GM12878 (cell line): ENCODE measurements at regions not wholly inside any gene's neighbourhood (a gene's known extent, or its start where the extent isn't known, plus 50 kb on each side); places are given as distances from the start of the nearest gene placed in this dataset.

Experiments
- ATAC-seq: fragments of 200-7000 bp; cut with Tn5 transposase; 3 replicates; pipeline ENCODE4 v1.9.1; 2020; ENCODE audit warnings: mild to moderate bottlenecking, moderate library complexity
- BruUV-seq: library from RNA; stranded (reverse); fragments of 400-500 nt; replicated peaks from 2 replicates; lab custom pipeline; 2021; lab: Mats Ljungman, UMichigan
- CTCF ChIA-PET: fragments of 300-600 bp; sonication (Branson Sonifier 250); formaldehyde crosslinking; extraction: SDS; loops from one replicate; lab custom pipeline; 2021; ENCODE audit warnings: inconsistent platforms; lab: Yijun Ruan, JAX
- POLR2A ChIA-PET: fragments of 350-600 bp; formaldehyde crosslinking; extraction: SDS; loops from one replicate; lab custom pipeline; 2021; ENCODE audit warnings: inconsistent platforms; lab: Charles Lee
- RAD21 ChIA-PET: fragments of 300-600 bp; sonication (Branson Sonifier 250); formaldehyde crosslinking; loops from one replicate; lab custom pipeline; 2023; ENCODE audit warnings: antibody characterized with exemption; ENCODE audit not compliant: unreplicated experiment; lab: Charles Lee
- SMC1A ChIA-PET: fragments of 300-600 bp; sonication (Branson Sonifier 250); formaldehyde crosslinking; loops from one replicate; lab custom pipeline; 2023; ENCODE audit not compliant: unreplicated experiment, uncharacterized antibody; lab: Charles Lee
- DNase-seq: peaks from one replicate; pipeline ENCODE4 v3.0.0-alpha.2; 2011; ENCODE audit warnings: low read depth, low spot score
- FAIRE-seq: peaks from 3 replicates; lab custom pipeline; 2011; peaks lifted over from hg19 to GRCh38; lab: Jason Lieb, UNC
- H2AFZ ChIP-seq: 2 replicates; pipeline ENCODE4 v1.6.0; 2011; ENCODE audit warnings: low read depth, low read length, control low read depth; ENCODE audit not compliant: control insufficient read depth
- H3K27ac ChIP-seq: 2 replicates; pipeline ENCODE4 v1.5.1; 2011; ENCODE audit warnings: control low read depth; ENCODE audit not compliant: control insufficient read depth, insufficient read depth
- H3K27me3 ChIP-seq, 2 experiments: replicated peaks in 1 of 2; 2 replicates each; pipeline versions ENCODE4 v1.6.0 to v1.6.1; 2011; ENCODE audit warnings: low read length in 1 of 2; ENCODE audit not compliant: control insufficient read depth in 2 of 2, insufficient read depth in 2 of 2
- H3K36me3 ChIP-seq, 2 experiments: 2 replicates each; pipeline ENCODE4 v1.5.1; 2011; ENCODE audit warnings: low read length in 1 of 2; ENCODE audit not compliant: control insufficient read depth in 2 of 2, insufficient read depth in 2 of 2
- H3K4me1 ChIP-seq: 2 replicates; pipeline ENCODE4 v1.6.1; 2011; ENCODE audit warnings: mild to moderate bottlenecking, low read length, moderate library complexity, mixed read lengths; ENCODE audit not compliant: control insufficient read depth, insufficient read depth
- H3K4me2 ChIP-seq: 2 replicates; pipeline ENCODE4 v1.6.0; 2011; ENCODE audit warnings: control low read depth; ENCODE audit not compliant: control insufficient read depth, insufficient read depth
- H3K4me3 ChIP-seq: fragments of 200-600 bp; sonication (generic); 2 replicates; pipeline ENCODE4 v1.5.1; 2016
- H3K79me2 ChIP-seq: 2 replicates; pipeline ENCODE4 v1.6.0; 2011; ENCODE audit warnings: low read length; ENCODE audit not compliant: control insufficient read depth, insufficient read depth
- H3K9ac ChIP-seq: 2 replicates; pipeline ENCODE4 v1.8.0; 2011; ENCODE audit warnings: low read length, control low read depth, mixed read lengths; ENCODE audit not compliant: control insufficient read depth, insufficient read depth
- H3K9me3 ChIP-seq: replicated peaks from 3 replicates; pipeline ENCODE4 v1.5.1; 2011; ENCODE audit warnings: mild to moderate bottlenecking, low read length; ENCODE audit not compliant: control insufficient read depth, insufficient read depth
- H4K20me1 ChIP-seq: 2 replicates; pipeline ENCODE4 v1.6.0; 2011; ENCODE audit not compliant: control insufficient read depth, insufficient read depth
- BRCA1 ChIP-seq: IDR thresholded peaks from 2 replicates; pipeline ENCODE4 v1.6.1; 2011; ENCODE audit warnings: low read depth, low read length, improper control_type of control experiment
- HDAC6 ChIP-seq: fragments of 200-600 bp; sonication (generic); IDR thresholded peaks from one replicate; pipeline ENCODE4 v1.8.0; 2017; ENCODE audit warnings: antibody characterized with exemption; ENCODE audit not compliant: unreplicated experiment
- IRF4 ChIP-seq: IDR thresholded peaks from 2 replicates; pipeline ENCODE4 v1.6.1; 2011; ENCODE audit warnings: low read depth, low read length
- POU2F2 ChIP-seq: IDR thresholded peaks from 3 replicates; pipeline ENCODE4 v1.6.1; 2011; ENCODE audit warnings: low read depth, mild to moderate bottlenecking, low read length, borderline replicate concordance
- SMC3 ChIP-seq: IDR thresholded peaks from 2 replicates; pipeline ENCODE4 v1.6.1; 2011; ENCODE audit warnings: low read length, improper control_type of control experiment, borderline replicate concordance
- SREBF2 ChIP-seq: IDR thresholded peaks from 2 replicates; pipeline ENCODE4 v1.6.1; 2012; ENCODE audit warnings: mild to moderate bottlenecking, low read length
- SRF ChIP-seq, 2 experiments: IDR thresholded peaks; 2 replicates each; pipeline ENCODE4 v1.6.1; 2011; ENCODE audit warnings: low read depth in 2 of 2, low read length in 2 of 2, mild to moderate bottlenecking in 1 of 2, moderate library complexity in 1 of 2
- STAT3 ChIP-seq: IDR thresholded peaks from 2 replicates; pipeline ENCODE4 v1.6.1; 2011; ENCODE audit warnings: low read depth, low read length, improper control_type of control experiment
- YY1 ChIP-seq: IDR thresholded peaks from 2 replicates; pipeline ENCODE4 v1.6.1; 2011; ENCODE audit warnings: low read depth, mild to moderate bottlenecking, low read length
- WGBS: methylation state at CpG from one replicate; pipeline ENCODE4 v1.1.6; 2016; ENCODE audit warnings: low lambda C conversion rate; ENCODE audit not compliant: insufficient replicate concordance, insufficient coverage; ENCODE audit errors: missing lambda C conversion rate; 5-methylcytosine and 5-hydroxymethylcytosine counted together
- in situ Hi-C: fragments of 300-500 bp; cut with MboI; formaldehyde crosslinking; loops from 9 replicates; pipeline ENCODE4 v1.14.3; 2018; ENCODE audit warnings: mixed read lengths
- intact Hi-C: fragments of 100-400 bp; cut with micrococcal nuclease; formaldehyde crosslinking; loops from one replicate; pipeline ENCODE4 v1.14.2; 2022; ENCODE audit not compliant: unreplicated experiment
- TF ChIP-seq, protein P1 (sequence below): fragments of 450-650 bp; IDR thresholded peaks from 2 replicates; pipeline ENCODE4 v1.6.1; 2016; ENCODE audit warnings: mild to moderate bottlenecking, moderate library complexity, borderline replicate concordance
- TF ChIP-seq, protein P2 (sequence below): fragments of 450-650 bp; formaldehyde crosslinking; IDR thresholded peaks from 2 replicates; pipeline ENCODE4 v1.4.0; 2020; ENCODE audit warnings: mild to moderate bottlenecking, moderate library complexity
- TF ChIP-seq, protein P3 (sequence below): IDR thresholded peaks from 2 replicates; pipeline ENCODE4 v1.6.1; 2012; ENCODE audit warnings: low read depth, low read length, improper control_type of control experiment
- TF ChIP-seq, protein P4 (sequence below): fragments of 450-650 bp; IDR thresholded peaks from 2 replicates; pipeline ENCODE4 v1.6.1; 2017; ENCODE audit warnings: mild to moderate bottlenecking

DNA sequence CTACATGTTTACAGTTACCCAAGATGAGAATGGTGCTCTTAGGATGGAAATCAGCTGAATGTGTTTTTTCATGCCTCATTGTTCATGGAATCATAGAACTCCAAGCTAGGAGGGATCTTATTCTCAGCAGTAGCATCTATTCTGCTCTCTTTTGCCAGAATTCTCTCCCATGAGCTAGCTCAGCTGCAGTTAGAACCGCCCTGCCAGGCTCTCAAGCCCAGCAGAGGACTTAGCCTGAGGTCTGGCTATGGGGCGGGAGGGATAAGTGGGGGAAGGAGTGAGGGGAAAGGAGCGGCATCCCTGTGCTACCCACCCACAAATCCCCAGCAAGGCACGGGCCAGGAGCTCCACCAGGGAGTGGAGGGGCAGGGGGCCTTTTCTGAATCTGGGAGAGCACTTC is 120.7 kb upstream of the PLXNA4 start:
- in situ Hi-C loops (no loop called here), intact Hi-C loops (no loop called here)
- Histone ChIP-seq H3K4me1 (no peaks in the 10 kb centered on the region), H3K79me2 (no peaks in the 10 kb centered on the region), H3K9me3 (no peaks in the 10 kb centered on the region), H3K27ac (no peak overlapping the region), H3K36me3 (no peaks in the 10 kb centered on the region), H3K4me3 (no peak overlapping the region), H3K9ac (no peak overlapping the region), H4K20me1 (no peaks in the 10 kb centered on the region), H3K27me3 (no peaks in the 10 kb centered on the region), H3K4me2 (no peak overlapping the region), H2AFZ (no peak overlapping the region)
- 21% methylated on average over 4 of the region's 4 CpGs for WGBS
- no TSS peak for BruUV-seq
- CTCF ChIA-PET = no interaction called here
- FAIRE-seq = no peak
- SMC1A ChIA-PET = no interaction called here
- RAD21 ChIA-PET = no interaction called here
- POLR2A ChIA-PET = no interaction called here
- DNase-seq = no peak
- ATAC-seq = no peak
- TF ChIP-seq HDAC6 (no peak), BRCA1 (no peak), SMC3 (no peak), SRF (IDR thresholded peaks at IDR 0.05; ENCODE audit: low read depth in 2 of 2, low read length in 2 of 2) (no peak), IRF4 (no peak), YY1 (no peak), STAT3 (no peak), SREBF2 (no peak), POU2F2 (no peak)
- TF ChIP-seq, protein P1, sequence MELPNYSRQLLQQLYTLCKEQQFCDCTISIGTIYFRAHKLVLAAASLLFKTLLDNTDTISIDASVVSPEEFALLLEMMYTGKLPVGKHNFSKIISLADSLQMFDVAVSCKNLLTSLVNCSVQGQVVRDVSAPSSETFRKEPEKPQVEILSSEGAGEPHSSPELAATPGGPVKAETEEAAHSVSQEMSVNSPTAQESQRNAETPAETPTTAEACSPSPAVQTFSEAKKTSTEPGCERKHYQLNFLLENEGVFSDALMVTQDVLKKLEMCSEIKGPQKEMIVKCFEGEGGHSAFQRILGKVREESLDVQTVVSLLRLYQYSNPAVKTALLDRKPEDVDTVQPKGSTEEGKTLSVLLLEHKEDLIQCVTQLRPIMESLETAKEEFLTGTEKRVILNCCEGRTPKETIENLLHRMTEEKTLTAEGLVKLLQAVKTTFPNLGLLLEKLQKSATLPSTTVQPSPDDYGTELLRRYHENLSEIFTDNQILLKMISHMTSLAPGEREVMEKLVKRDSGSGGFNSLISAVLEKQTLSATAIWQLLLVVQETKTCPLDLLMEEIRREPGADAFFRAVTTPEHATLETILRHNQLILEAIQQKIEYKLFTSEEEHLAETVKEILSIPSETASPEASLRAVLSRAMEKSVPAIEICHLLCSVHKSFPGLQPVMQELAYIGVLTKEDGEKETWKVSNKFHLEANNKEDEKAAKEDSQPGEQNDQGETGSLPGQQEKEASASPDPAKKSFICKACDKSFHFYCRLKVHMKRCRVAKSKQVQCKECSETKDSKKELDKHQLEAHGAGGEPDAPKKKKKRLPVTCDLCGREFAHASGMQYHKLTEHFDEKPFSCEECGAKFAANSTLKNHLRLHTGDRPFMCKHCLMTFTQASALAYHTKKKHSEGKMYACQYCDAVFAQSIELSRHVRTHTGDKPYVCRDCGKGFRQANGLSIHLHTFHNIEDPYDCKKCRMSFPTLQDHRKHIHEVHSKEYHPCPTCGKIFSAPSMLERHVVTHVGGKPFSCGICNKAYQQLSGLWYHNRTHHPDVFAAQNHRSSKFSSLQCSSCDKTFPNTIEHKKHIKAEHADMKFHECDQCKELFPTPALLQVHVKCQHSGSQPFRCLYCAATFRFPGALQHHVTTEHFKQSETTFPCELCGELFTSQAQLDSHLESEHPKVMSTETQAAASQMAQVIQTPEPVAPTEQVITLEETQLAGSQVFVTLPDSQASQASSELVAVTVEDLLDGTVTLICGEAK = no peak
- TF ChIP-seq, protein P2, sequence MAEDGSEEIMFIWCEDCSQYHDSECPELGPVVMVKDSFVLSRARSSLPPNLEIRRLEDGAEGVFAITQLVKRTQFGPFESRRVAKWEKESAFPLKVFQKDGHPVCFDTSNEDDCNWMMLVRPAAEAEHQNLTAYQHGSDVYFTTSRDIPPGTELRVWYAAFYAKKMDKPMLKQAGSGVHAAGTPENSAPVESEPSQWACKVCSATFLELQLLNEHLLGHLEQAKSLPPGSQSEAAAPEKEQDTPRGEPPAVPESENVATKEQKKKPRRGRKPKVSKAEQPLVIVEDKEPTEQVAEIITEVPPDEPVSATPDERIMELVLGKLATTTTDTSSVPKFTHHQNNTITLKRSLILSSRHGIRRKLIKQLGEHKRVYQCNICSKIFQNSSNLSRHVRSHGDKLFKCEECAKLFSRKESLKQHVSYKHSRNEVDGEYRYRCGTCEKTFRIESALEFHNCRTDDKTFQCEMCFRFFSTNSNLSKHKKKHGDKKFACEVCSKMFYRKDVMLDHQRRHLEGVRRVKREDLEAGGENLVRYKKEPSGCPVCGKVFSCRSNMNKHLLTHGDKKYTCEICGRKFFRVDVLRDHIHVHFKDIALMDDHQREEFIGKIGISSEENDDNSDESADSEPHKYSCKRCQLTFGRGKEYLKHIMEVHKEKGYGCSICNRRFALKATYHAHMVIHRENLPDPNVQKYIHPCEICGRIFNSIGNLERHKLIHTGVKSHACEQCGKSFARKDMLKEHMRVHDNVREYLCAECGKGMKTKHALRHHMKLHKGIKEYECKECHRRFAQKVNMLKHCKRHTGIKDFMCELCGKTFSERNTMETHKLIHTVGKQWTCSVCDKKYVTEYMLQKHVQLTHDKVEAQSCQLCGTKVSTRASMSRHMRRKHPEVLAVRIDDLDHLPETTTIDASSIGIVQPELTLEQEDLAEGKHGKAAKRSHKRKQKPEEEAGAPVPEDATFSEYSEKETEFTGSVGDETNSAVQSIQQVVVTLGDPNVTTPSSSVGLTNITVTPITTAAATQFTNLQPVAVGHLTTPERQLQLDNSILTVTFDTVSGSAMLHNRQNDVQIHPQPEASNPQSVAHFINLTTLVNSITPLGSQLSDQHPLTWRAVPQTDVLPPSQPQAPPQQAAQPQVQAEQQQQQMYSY (CRISPR knock-in tag) = no peak
- TF ChIP-seq, protein P3, sequence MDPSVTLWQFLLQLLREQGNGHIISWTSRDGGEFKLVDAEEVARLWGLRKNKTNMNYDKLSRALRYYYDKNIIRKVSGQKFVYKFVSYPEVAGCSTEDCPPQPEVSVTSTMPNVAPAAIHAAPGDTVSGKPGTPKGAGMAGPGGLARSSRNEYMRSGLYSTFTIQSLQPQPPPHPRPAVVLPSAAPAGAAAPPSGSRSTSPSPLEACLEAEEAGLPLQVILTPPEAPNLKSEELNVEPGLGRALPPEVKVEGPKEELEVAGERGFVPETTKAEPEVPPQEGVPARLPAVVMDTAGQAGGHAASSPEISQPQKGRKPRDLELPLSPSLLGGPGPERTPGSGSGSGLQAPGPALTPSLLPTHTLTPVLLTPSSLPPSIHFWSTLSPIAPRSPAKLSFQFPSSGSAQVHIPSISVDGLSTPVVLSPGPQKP = no peak
- TF ChIP-seq, protein P4, sequence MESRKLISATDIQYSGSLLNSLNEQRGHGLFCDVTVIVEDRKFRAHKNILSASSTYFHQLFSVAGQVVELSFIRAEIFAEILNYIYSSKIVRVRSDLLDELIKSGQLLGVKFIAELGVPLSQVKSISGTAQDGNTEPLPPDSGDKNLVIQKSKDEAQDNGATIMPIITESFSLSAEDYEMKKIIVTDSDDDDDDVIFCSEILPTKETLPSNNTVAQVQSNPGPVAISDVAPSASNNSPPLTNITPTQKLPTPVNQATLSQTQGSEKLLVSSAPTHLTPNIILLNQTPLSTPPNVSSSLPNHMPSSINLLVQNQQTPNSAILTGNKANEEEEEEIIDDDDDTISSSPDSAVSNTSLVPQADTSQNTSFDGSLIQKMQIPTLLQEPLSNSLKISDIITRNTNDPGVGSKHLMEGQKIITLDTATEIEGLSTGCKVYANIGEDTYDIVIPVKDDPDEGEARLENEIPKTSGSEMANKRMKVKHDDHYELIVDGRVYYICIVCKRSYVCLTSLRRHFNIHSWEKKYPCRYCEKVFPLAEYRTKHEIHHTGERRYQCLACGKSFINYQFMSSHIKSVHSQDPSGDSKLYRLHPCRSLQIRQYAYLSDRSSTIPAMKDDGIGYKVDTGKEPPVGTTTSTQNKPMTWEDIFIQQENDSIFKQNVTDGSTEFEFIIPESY = no peak
